ENCODE measurements at regions not wholly inside any gene's neighbourhood (a gene's known extent, or its start where the extent isn't known, plus 50 kb on each side); places are given as distances from the start of the nearest gene placed in this dataset.

DNA sequence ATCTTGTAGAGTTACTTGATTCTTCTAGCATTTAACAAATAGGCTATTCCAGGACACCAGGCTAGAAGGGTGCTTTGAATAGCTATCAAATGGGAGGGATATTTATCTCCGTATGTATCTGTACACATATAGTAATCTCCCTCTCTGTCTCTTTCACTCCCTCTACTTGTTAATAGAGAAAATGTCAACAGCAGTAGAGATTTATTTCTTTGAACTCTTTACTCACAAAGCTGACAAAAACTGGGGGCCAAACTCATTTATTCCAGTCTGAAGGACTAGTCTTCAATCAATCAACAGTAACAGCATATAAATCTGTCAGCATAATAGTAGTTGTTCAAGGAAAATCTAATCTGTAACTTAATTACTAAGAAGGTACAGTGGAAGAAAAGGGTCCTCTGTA, 78.2 kb upstream of the FER start:
- no peak for DNase-seq

DNA sequence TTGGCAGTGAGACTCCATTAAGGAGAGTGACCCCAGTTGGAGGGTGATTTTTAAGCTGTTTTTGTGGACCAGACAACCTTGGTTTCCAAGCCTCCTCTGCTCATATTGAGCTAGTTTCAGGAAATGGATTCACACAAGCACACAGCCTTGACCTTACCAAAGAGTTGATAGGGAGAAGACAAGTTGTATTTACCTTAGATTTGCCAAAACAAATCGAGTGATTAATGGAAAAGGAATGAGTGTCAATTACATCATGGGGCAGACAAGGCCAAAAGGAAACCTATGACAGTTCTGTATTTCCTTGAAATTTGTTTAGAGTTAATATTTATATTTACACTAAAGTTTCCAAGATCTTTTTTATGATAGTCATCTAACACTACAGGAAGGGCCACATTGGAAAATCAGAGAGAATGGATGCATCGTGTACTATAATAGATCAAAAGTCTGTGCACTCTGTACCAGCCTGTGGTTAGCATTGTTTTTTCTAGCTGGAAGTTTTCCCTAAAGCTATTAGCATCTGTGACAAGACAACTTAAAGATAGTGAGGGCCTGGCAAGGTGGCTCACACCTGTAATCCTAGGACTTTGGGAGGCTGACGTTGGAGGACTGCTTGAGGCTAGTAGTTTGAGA, 86.0 kb upstream of the FER start:
- no peak for DNase-seq
- Histone ChIP-seq H3K4me1 (no peaks in the 10 kb centered on the region), H3K9me3 (no peaks in the 10 kb centered on the region), H3K27me3 (no peaks in the 10 kb centered on the region), H3K27ac (no peak overlapping the region), H3K36me3 (no peaks in the 10 kb centered on the region), H3K4me3 (no peak overlapping the region)
- TF ChIP-seq, protein P1, sequence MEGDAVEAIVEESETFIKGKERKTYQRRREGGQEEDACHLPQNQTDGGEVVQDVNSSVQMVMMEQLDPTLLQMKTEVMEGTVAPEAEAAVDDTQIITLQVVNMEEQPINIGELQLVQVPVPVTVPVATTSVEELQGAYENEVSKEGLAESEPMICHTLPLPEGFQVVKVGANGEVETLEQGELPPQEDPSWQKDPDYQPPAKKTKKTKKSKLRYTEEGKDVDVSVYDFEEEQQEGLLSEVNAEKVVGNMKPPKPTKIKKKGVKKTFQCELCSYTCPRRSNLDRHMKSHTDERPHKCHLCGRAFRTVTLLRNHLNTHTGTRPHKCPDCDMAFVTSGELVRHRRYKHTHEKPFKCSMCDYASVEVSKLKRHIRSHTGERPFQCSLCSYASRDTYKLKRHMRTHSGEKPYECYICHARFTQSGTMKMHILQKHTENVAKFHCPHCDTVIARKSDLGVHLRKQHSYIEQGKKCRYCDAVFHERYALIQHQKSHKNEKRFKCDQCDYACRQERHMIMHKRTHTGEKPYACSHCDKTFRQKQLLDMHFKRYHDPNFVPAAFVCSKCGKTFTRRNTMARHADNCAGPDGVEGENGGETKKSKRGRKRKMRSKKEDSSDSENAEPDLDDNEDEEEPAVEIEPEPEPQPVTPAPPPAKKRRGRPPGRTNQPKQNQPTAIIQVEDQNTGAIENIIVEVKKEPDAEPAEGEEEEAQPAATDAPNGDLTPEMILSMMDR (IDR thresholded peaks at IDR 0.05), result no peak
- intact Hi-C loops (cut with DNase I; ENCODE audit: low total_unique reads), result no loop called here

More for the DNA sequence above, 78.2 kb upstream of the FER start:
- H3K4me3 ChIP-seq, result no peak overlapping the region
- intact Hi-C loops (cut with DNase I; ENCODE audit: low total_unique reads), result no loop called here
- TF ChIP-seq, protein P1 (IDR thresholded peaks at IDR 0.05), result no peak
- H3K4me1 ChIP-seq, result no peaks in the 10 kb centered on the region
- H3K27me3 ChIP-seq, result no peaks in the 10 kb centered on the region
- no peaks in the 10 kb centered on the region for H3K9me3 ChIP-seq
- H3K27ac ChIP-seq, result no peak overlapping the region
- H3K36me3 ChIP-seq, result no peaks in the 10 kb centered on the region

DNA sequence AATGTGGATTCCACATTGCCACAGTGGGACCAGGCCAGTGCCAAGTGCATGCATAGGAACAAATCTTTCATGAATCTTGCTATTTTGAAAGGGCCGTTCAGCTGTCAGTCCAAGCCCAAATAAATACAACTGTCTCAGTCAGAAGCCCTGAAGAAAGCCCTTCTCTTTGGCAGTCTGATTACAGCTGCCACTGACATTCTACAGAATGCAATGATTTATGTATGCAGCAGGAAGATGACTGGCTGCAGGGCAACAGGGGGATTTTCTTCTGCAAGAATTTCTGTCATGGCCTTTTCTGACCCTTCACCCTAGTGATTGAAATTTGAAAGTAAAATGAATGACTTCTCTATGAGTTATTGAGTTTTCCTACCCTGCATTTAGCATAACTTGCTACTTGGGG, 86.7 kb upstream of the FER start:
- Histone ChIP-seq H3K27ac (no peak overlapping the region), H3K4me1 (no peaks in the 10 kb centered on the region), H3K9me3 (no peaks in the 10 kb centered on the region), H3K4me3 (no peak overlapping the region), H3K36me3 (no peaks in the 10 kb centered on the region), H3K27me3 (no peaks in the 10 kb centered on the region)
- intact Hi-C loops (cut with DNase I; ENCODE audit: low total_unique reads), result no loop called here
- no peak for DNase-seq
- TF ChIP-seq, protein P1 (IDR thresholded peaks at IDR 0.05), result no peak

DNA sequence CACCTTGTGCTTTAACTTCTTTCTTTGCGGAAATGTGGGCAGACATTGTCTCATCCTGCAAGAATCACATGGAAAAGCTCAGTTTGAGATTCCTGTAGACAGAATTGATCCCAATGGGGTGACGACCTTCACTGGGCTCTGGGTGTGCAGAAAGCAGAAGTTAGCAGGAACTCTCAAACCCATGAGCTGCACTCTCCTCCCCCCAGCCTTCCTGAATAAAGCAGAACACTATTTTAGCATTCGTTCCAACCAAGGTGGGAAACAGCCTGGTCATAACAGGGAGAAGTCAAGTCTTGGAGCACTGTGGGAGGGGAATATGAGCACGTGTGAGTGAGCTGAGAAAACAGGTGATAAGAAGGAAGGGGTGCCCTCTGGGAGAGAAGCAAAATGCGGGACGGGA, 87.4 kb upstream of the FER start:
- H3K27ac ChIP-seq, result no peak overlapping the region
- DNase-seq, result no peak
- no peaks in the 10 kb centered on the region for H3K4me1 ChIP-seq
- intact Hi-C loops (cut with DNase I; ENCODE audit: low total_unique reads), result no loop called here
- no peaks in the 10 kb centered on the region for H3K36me3 ChIP-seq
- H3K27me3 ChIP-seq, result no peaks in the 10 kb centered on the region
- TF ChIP-seq, protein P1 (IDR thresholded peaks at IDR 0.05), result no peak
- H3K4me3 ChIP-seq, result no peak overlapping the region
- H3K9me3 ChIP-seq, result no peaks in the 10 kb centered on the region

DNA sequence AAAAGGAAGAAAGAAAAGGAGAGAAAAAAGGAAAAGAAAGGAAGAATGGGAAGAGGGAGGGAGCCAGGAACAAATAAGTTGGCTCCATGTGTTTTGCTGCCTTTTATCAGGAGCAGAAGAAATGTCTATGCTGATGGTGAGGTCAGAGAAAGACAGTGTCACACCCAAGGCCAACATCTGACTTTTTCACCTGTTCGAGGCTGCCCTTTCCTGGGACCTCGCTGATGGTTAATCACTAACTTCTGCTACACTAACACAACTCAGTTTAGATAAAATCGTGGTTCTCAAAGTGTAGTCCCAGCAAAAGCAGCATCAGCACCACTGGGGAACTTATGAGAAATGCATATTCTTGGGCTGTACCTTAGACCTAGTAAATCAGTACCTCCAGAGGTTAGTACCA, 88.2 kb upstream of the FER start:
- no peaks in the 10 kb centered on the region for H3K27me3 ChIP-seq
- no peak overlapping the region for H3K4me3 ChIP-seq
- DNase-seq, result no peak
- no peaks in the 10 kb centered on the region for H3K4me1 ChIP-seq
- no peak overlapping the region for H3K27ac ChIP-seq
- TF ChIP-seq, protein P1 (IDR thresholded peaks at IDR 0.05), result no peak
- no peaks in the 10 kb centered on the region for H3K36me3 ChIP-seq
- no peaks in the 10 kb centered on the region for H3K9me3 ChIP-seq
- intact Hi-C loops (cut with DNase I; ENCODE audit: low total_unique reads), result no loop called here

Data from tibial artery (tissue), 4 donors.